IMR-90 (cell line): ENCODE measurements at regions not wholly inside any gene's neighbourhood (a gene's known extent, or its start where the extent isn't known, plus 50 kb on each side); places are given as distances from the start of the nearest gene placed in this dataset.

Experiments
- ATAC-seq: fragments of 200-7000 bp; cut with Tn5 transposase; 2 replicates; pipeline ENCODE4 v1.9.1; 2020; ENCODE audit warnings: low read depth, mild to moderate bottlenecking, moderate library complexity
- BruUV-seq: library from RNA; stranded (reverse); fragments of 400-500 nt; replicated peaks from 2 replicates; lab custom pipeline; 2021; lab: Mats Ljungman, UMichigan
- CTCF ChIA-PET: fragments of 300-600 bp; formaldehyde crosslinking; extraction: SDS; loops from one replicate; lab custom pipeline; 2021; ENCODE audit warnings: antibody characterized with exemption; lab: Yijun Ruan, JAX
- POLR2A ChIA-PET: fragments of 300-600 bp; sonication (Branson Sonifier 250); formaldehyde crosslinking; loops from one replicate; lab custom pipeline; 2022; ENCODE audit warnings: antibody characterized with exemption; ENCODE audit not compliant: unreplicated experiment; lab: Charles Lee
- DNase-seq: peaks from one replicate; pipeline ENCODE4 v3.0.0; 2013
- H2AFZ ChIP-seq: replicated peaks from 2 replicates; pipeline ENCODE3; 2013; ENCODE audit warnings: low read length, mild to moderate bottlenecking; ENCODE audit not compliant: poor library complexity
- H2AK5ac ChIP-seq: 2 replicates; pipeline ENCODE4 v1.6.1; 2013; ENCODE audit warnings: low read depth, low read length, inconsistent platforms
- H2AK9ac ChIP-seq: replicated peaks from 2 replicates; pipeline ENCODE3; 2013; ENCODE audit warnings: mild to moderate bottlenecking, low read depth, low read length, moderate library complexity; ENCODE audit not compliant: poor library complexity
- H2BK120ac ChIP-seq: 2 replicates; pipeline ENCODE4 v1.6.1; 2013; ENCODE audit warnings: low read depth, low read length, inconsistent platforms
- H2BK15ac ChIP-seq: 3 replicates; pipeline ENCODE4 v1.6.1; 2013; ENCODE audit warnings: low read depth, low read length, inconsistent platforms
- H2BK20ac ChIP-seq: 2 replicates; pipeline ENCODE4 v1.6.1; 2013; ENCODE audit warnings: low read depth, mild to moderate bottlenecking, inconsistent platforms, low read length, moderate library complexity
- H2BK5ac ChIP-seq: 2 replicates; pipeline ENCODE4 v1.6.1; 2013; ENCODE audit warnings: mild to moderate bottlenecking, low read depth, low read length, inconsistent platforms; ENCODE audit not compliant: poor library complexity, severe bottlenecking
- H3K14ac ChIP-seq: replicated peaks from 2 replicates; pipeline ENCODE4 v1.6.1; 2013; ENCODE audit warnings: low read depth, low read length, inconsistent platforms
- H3K18ac ChIP-seq: 2 replicates; pipeline ENCODE4 v1.6.1; 2013; ENCODE audit warnings: low read depth, low read length, control low read depth
- H3K23ac ChIP-seq: 2 replicates; pipeline ENCODE4 v1.6.1; 2013; ENCODE audit warnings: low read depth, low read length, inconsistent platforms
- H3K27ac ChIP-seq: 2 replicates; pipeline ENCODE4 v1.5.1; 2013; ENCODE audit warnings: mild to moderate bottlenecking, control low read depth, low read length; ENCODE audit not compliant: insufficient read depth
- H3K27me3 ChIP-seq: 2 replicates; pipeline ENCODE4 v1.6.1; 2013; ENCODE audit warnings: low read length; ENCODE audit not compliant: control insufficient read depth, insufficient read depth
- H3K36me3 ChIP-seq: 2 replicates; pipeline ENCODE4 v1.6.1; 2013; ENCODE audit warnings: low read length, mixed read lengths; ENCODE audit not compliant: control insufficient read depth, insufficient read depth
- H3K4ac ChIP-seq: 2 replicates; pipeline ENCODE4 v1.6.1; 2013; ENCODE audit warnings: low read depth, low read length, inconsistent platforms
- H3K4me1 ChIP-seq: 2 replicates; pipeline ENCODE4 v1.6.1; 2013; ENCODE audit warnings: low read length, mixed read lengths; ENCODE audit not compliant: control insufficient read depth, insufficient read depth
- H3K4me2 ChIP-seq: 2 replicates; pipeline ENCODE4 v1.6.1; 2013; ENCODE audit warnings: low read depth, mild to moderate bottlenecking, control low read depth, low read length, moderate library complexity
- H3K4me3 ChIP-seq: 2 replicates; pipeline ENCODE4 v1.5.1; 2013; ENCODE audit warnings: low read depth, mild to moderate bottlenecking, control low read depth, low read length, moderate library complexity; ENCODE audit not compliant: insufficient read depth
- H3K56ac ChIP-seq: 2 replicates; pipeline ENCODE4 v1.6.1; 2013; ENCODE audit warnings: low read length, inconsistent platforms; ENCODE audit not compliant: insufficient read depth; ENCODE audit errors: extremely low read depth
- H3K79me1 ChIP-seq, 2 experiments: 2 replicates each; pipeline ENCODE4 v1.6.1; 2013; ENCODE audit warnings: low read length in 2 of 2, inconsistent platforms in 1 of 2, low read depth in 1 of 2
- H3K9ac ChIP-seq: 2 replicates; pipeline ENCODE4 v1.6.1; 2013; ENCODE audit warnings: low read depth, low read length, control low read depth
- H3K9me1 ChIP-seq: 2 replicates; pipeline ENCODE4 v1.6.1; 2013; ENCODE audit warnings: low read length, inconsistent platforms; ENCODE audit not compliant: insufficient read depth
- H3K9me3 ChIP-seq: 2 replicates; pipeline ENCODE4 v1.6.1; 2013; ENCODE audit warnings: low read length; ENCODE audit not compliant: control insufficient read depth, insufficient read depth
- H4K20me1 ChIP-seq: 2 replicates; pipeline ENCODE4 v1.6.1; 2013; ENCODE audit warnings: low read length, inconsistent platforms; ENCODE audit not compliant: insufficient read depth
- H4K5ac ChIP-seq: 2 replicates; pipeline ENCODE4 v1.6.1; 2013; ENCODE audit warnings: mild to moderate bottlenecking, low read depth, low read length, control low read depth
- H4K8ac ChIP-seq, 2 experiments: 2 replicates each; pipeline ENCODE4 v1.6.1; 2013; ENCODE audit warnings: low read depth in 2 of 2, low read length in 2 of 2, control low read depth in 1 of 2, inconsistent platforms in 1 of 2
- H4K91ac ChIP-seq: 2 replicates; pipeline ENCODE4 v1.6.1; 2013; ENCODE audit warnings: low read depth, low read length, inconsistent platforms; ENCODE audit not compliant: insufficient read depth
- BHLHE40 ChIP-seq: fragments of 150-350 bp; IDR thresholded peaks from 2 replicates; pipeline ENCODE4 v1.6.1; 2016; ENCODE audit warnings: mild to moderate bottlenecking, low read depth, low read length
- CEBPB ChIP-seq: IDR thresholded peaks from 2 replicates; pipeline ENCODE4 v1.6.1; 2012; ENCODE audit warnings: low read depth, low read length, improper control_type of control experiment
- CHD1 ChIP-seq: IDR thresholded peaks from 2 replicates; pipeline ENCODE4 v1.6.1; 2012; ENCODE audit warnings: low read depth, low read length, improper control_type of control experiment
- ELK1 ChIP-seq: fragments of 150-350 bp; IDR thresholded peaks from 2 replicates; pipeline ENCODE4 v1.6.1; 2016; ENCODE audit warnings: low read depth, mild to moderate bottlenecking, low read length, moderate library complexity, borderline replicate concordance
- FOS ChIP-seq: fragments of 150-350 bp; IDR thresholded peaks from 2 replicates; pipeline ENCODE4 v1.6.1; 2016; ENCODE audit warnings: low read depth, low read length
- MAFK ChIP-seq: IDR thresholded peaks from 2 replicates; pipeline ENCODE4 v1.6.1; 2012; ENCODE audit warnings: low read depth, low read length, improper control_type of control experiment
- MAZ ChIP-seq: IDR thresholded peaks from 2 replicates; pipeline ENCODE4 v1.6.1; 2012; ENCODE audit warnings: low read depth, mild to moderate bottlenecking, low read length, improper control_type of control experiment, moderate library complexity, borderline replicate concordance
- MXI1 ChIP-seq: IDR thresholded peaks from 2 replicates; pipeline ENCODE4 v1.6.1; 2012; ENCODE audit warnings: low read depth, mild to moderate bottlenecking, low read length, moderate library complexity, borderline replicate concordance
- NFE2L2 ChIP-seq: fragments of 150-350 bp; IDR thresholded peaks from 2 replicates; pipeline ENCODE4 v1.6.1; 2016; ENCODE audit warnings: low read depth, mild to moderate bottlenecking, low read length
- POLR2A ChIP-seq: IDR thresholded peaks from 2 replicates; pipeline ENCODE4 v1.6.1; 2012; ENCODE audit warnings: mild to moderate bottlenecking, low read depth, low read length
- RAD21 ChIP-seq: IDR thresholded peaks from 2 replicates; pipeline ENCODE4 v1.6.1; 2012; ENCODE audit warnings: low read length, improper control_type of control experiment
- RCOR1 ChIP-seq: IDR thresholded peaks from 2 replicates; pipeline ENCODE4 v1.6.1; 2012; ENCODE audit warnings: mild to moderate bottlenecking, low read length, improper control_type of control experiment; ENCODE audit not compliant: insufficient replicate concordance
- RFX5 ChIP-seq: IDR thresholded peaks from 2 replicates; pipeline ENCODE4 v1.8.0; 2012; ENCODE audit warnings: low read depth, mild to moderate bottlenecking, low read length, moderate library complexity
- SMC3 ChIP-seq: fragments of 150-350 bp; IDR thresholded peaks from 2 replicates; pipeline ENCODE4 v1.6.1; 2016; ENCODE audit warnings: low read depth, mild to moderate bottlenecking, antibody characterized with exemption, low read length, moderate library complexity
- dilution Hi-C: fragments of 300-500 bp; cut with HindIII; formaldehyde crosslinking; loops from one replicate; pipeline ENCODE4 v1.14.3; 2018; ENCODE audit warnings: low sequenced_read_pairs; ENCODE audit not compliant: unreplicated experiment
- in situ Hi-C: fragments of 300-500 bp; cut with MboI; formaldehyde crosslinking; loops from 3 replicates; pipeline ENCODE4 v1.14.3; 2019; ENCODE audit warnings: low sequenced_read_pairs, inconsistent platforms, mixed read lengths
- intact Hi-C: fragments of 100-400 bp; cut with micrococcal nuclease; formaldehyde crosslinking; loops from 2 replicates; pipeline ENCODE4 v1.10.0; 2022
- TF ChIP-seq, protein P1 (sequence below): fragments of 150-350 bp; IDR thresholded peaks from 2 replicates; pipeline ENCODE4 v1.6.1; 2017; ENCODE audit warnings: mild to moderate bottlenecking, antibody characterized with exemption, low read length, low read depth
- TF ChIP-seq, protein P2 (sequence below): conservative IDR thresholded peaks from 2 replicates; pipeline ENCODE4 v1.5.1; 2012; ENCODE audit warnings: mild to moderate bottlenecking, low read depth, low read length, improper control_type of control experiment

- DNase-seq (no peak), ATAC-seq (no peak)
- H3K36me3 ChIP-seq = no peaks in the 10 kb centered on the region
- H3K9me3 ChIP-seq = no peaks in the 10 kb centered on the region
- BruUV-seq = no TSS peak
- no peak overlapping the region for H2BK15ac ChIP-seq
- H3K4ac ChIP-seq = no peak overlapping the region
- no peak overlapping the region for H3K4me2 ChIP-seq
- intact Hi-C loops (no loop called here), in situ Hi-C loops (no loop called here), dilution Hi-C loops (no loop called here)
- ChIA-PET POLR2A (no interaction called here), CTCF (no interaction called here)
- no peak overlapping the region for H3K14ac ChIP-seq
- H4K8ac ChIP-seq = no peak overlapping the region
- H4K5ac ChIP-seq = no peak overlapping the region
- no peak overlapping the region for H2BK5ac ChIP-seq
- no peak overlapping the region for H3K23ac ChIP-seq
- no peaks in the 10 kb centered on the region for H3K9me1 ChIP-seq
- H2BK120ac ChIP-seq = no peak overlapping the region
- no peak overlapping the region for H2BK20ac ChIP-seq
- no peak for TF ChIP-seq CEBPB
- TF ChIP-seq NFE2L2 = no peak
- TF ChIP-seq RCOR1 = no peak
- TF ChIP-seq, protein P1, sequence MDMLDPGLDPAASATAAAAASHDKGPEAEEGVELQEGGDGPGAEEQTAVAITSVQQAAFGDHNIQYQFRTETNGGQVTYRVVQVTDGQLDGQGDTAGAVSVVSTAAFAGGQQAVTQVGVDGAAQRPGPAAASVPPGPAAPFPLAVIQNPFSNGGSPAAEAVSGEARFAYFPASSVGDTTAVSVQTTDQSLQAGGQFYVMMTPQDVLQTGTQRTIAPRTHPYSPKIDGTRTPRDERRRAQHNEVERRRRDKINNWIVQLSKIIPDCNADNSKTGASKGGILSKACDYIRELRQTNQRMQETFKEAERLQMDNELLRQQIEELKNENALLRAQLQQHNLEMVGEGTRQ = no peak
- no peak for TF ChIP-seq FOS
- TF ChIP-seq CHD1 = no peak
- no peak for TF ChIP-seq ELK1
- no peak for TF ChIP-seq RFX5
- no peak for TF ChIP-seq RAD21
- no peak for TF ChIP-seq SMC3
- no peak for TF ChIP-seq BHLHE40
- TF ChIP-seq, protein P2, sequence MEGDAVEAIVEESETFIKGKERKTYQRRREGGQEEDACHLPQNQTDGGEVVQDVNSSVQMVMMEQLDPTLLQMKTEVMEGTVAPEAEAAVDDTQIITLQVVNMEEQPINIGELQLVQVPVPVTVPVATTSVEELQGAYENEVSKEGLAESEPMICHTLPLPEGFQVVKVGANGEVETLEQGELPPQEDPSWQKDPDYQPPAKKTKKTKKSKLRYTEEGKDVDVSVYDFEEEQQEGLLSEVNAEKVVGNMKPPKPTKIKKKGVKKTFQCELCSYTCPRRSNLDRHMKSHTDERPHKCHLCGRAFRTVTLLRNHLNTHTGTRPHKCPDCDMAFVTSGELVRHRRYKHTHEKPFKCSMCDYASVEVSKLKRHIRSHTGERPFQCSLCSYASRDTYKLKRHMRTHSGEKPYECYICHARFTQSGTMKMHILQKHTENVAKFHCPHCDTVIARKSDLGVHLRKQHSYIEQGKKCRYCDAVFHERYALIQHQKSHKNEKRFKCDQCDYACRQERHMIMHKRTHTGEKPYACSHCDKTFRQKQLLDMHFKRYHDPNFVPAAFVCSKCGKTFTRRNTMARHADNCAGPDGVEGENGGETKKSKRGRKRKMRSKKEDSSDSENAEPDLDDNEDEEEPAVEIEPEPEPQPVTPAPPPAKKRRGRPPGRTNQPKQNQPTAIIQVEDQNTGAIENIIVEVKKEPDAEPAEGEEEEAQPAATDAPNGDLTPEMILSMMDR = no peak
- no peak for TF ChIP-seq MXI1
- no peak for TF ChIP-seq MAFK
- no peak for TF ChIP-seq MAZ
- TF ChIP-seq POLR2A = no peak
- no peak overlapping the region for H3K18ac ChIP-seq
- no peak overlapping the region for H3K9ac ChIP-seq
- H3K27ac ChIP-seq = no peak overlapping the region
- H2AFZ ChIP-seq = no peak overlapping the region
- H4K91ac ChIP-seq = no peak overlapping the region
- H3K4me3 ChIP-seq = no peak overlapping the region
- no peaks in the 10 kb centered on the region for H4K20me1 ChIP-seq
- H2AK9ac ChIP-seq = no peak overlapping the region
- no peaks in the 10 kb centered on the region for H3K27me3 ChIP-seq
- no peak overlapping the region for H2AK5ac ChIP-seq
- no peaks in the 10 kb centered on the region for H3K79me1 ChIP-seq
- no peaks in the 10 kb centered on the region for H3K4me1 ChIP-seq
- no peak overlapping the region for H3K56ac ChIP-seq
Observed at GRCh38 chr6:104589940-104590339, 269.8 kb downstream of the HACE1 start.
